GM19351 (cell line): ENCODE measurements at regions not wholly inside any gene's neighbourhood (a gene's known extent, or its start where the extent isn't known, plus 50 kb on each side); places are given as distances from the start of the nearest gene placed in this dataset.

Experiments
- ATAC-seq: cut with Tn5 transposase; IDR thresholded peaks from one replicate; pipeline ENCODE4 v1.9.1; 2021; ENCODE audit warnings: mild to moderate bottlenecking, moderate library complexity; ENCODE audit not compliant: unreplicated experiment

- ATAC-seq = no peak
Measured at GRCh38 chr6:110033101-110033500, 55.0 kb downstream of the GPR6 start.

GRCh38 chr6:110033749-110034666 lies 55.9 kb downstream of the GPR6 start:
- ATAC-seq = no peak

GRCh38 chr6:110034667-110035036 lies 56.5 kb downstream of the GPR6 start:
- no peak for ATAC-seq

- no peak for ATAC-seq
Measured at GRCh38 chr6:110035321-110035720, 57.2 kb downstream of the GPR6 start.

- no peak for ATAC-seq
Measured at GRCh38 chr6:110036408-110037302, 58.5 kb downstream of the GPR6 start.

- no peak for ATAC-seq
Measured at GRCh38 chr6:110037726-110038295, 59.7 kb downstream of the GPR6 start.

GRCh38 chr6:110039364-110039980 lies 61.4 kb downstream of the GPR6 start:
- peak; percentile 87 for ATAC-seq

- peak; percentile 38 for ATAC-seq
Measured at GRCh38 chr6:110039981-110040383, 61.9 kb downstream of the GPR6 start.

GRCh38 chr6:110040716-110041115 lies 62.6 kb downstream of the GPR6 start:
- ATAC-seq = no peak

- no peak for ATAC-seq
Measured at GRCh38 chr6:110041126-110041525, 63.0 kb downstream of the GPR6 start.

- ATAC-seq = no peak
Measured at GRCh38 chr6:110041830-110042229, 63.7 kb downstream of the GPR6 start.

- ATAC-seq = no peak
Measured at GRCh38 chr6:110042670-110043296, 64.7 kb downstream of the GPR6 start.

- no peak for ATAC-seq
Measured at GRCh38 chr6:110043366-110043994, 65.4 kb downstream of the GPR6 start.

- ATAC-seq = no peak
Measured at GRCh38 chr6:110044096-110044495, 66.0 kb downstream of the GPR6 start.

GRCh38 chr6:110044622-110045021 lies 66.5 kb downstream of the GPR6 start:
- ATAC-seq = no peak

- ATAC-seq = no peak
Measured at GRCh38 chr6:110048221-110048875, 70.2 kb downstream of the GPR6 start.

- ATAC-seq = no peak
Measured at GRCh38 chr6:110049696-110050439, 71.8 kb downstream of the GPR6 start.
